ENCODE measurements at regions not wholly inside any gene's neighbourhood (a gene's known extent, or its start where the extent isn't known, plus 50 kb on each side); places are given as distances from the start of the nearest gene placed in this dataset.
"Not testable (repeated sequence)": the region's sequence is repeated elsewhere in the genome, so short reads cannot be mapped to it uniquely, and the experiment has no call there.

DNA sequence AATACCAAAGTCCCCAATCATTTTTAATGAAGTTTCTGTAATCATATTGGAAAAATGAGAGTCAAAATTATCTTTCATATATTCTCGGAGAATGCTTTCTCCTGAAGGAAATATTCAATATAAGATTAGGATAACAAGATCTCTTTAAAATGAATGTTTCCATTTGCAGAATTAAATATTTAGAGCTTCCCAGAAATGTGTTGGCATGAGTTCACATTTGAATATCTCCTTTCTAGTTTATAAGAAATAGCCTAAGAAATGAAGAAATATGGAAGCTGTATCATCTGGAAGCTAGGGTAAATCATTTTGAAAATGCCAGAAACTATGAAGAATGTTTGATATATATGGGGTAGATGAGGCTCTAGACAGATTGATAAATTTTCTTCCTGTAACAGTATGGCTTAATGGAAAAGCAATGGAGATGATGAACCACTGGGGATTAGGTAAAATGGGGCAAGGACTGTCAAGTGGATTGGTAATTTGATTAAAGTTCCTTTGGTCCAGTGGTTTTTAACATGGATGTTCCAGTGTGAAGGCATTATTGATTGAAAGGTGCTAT is 184.6 kb upstream of the ZNF804A start:
- no peak for DNase-seq
- H3K27ac Mint-ChIP-seq = no peak overlapping the region
- no peaks in the 10 kb centered on the region for H3K4me1 Mint-ChIP-seq
- no peaks in the 10 kb centered on the region for H3K27me3 Mint-ChIP-seq
- H3K36me3 Mint-ChIP-seq (ENCODE audit: low read depth) = no peaks in the 10 kb centered on the region
- intact Hi-C loops (cut with micrococcal nuclease) = no loop called here
- H3K4me3 Mint-ChIP-seq = no peak overlapping the region
- no peaks in the 10 kb centered on the region for H3K9me3 Mint-ChIP-seq

DNA sequence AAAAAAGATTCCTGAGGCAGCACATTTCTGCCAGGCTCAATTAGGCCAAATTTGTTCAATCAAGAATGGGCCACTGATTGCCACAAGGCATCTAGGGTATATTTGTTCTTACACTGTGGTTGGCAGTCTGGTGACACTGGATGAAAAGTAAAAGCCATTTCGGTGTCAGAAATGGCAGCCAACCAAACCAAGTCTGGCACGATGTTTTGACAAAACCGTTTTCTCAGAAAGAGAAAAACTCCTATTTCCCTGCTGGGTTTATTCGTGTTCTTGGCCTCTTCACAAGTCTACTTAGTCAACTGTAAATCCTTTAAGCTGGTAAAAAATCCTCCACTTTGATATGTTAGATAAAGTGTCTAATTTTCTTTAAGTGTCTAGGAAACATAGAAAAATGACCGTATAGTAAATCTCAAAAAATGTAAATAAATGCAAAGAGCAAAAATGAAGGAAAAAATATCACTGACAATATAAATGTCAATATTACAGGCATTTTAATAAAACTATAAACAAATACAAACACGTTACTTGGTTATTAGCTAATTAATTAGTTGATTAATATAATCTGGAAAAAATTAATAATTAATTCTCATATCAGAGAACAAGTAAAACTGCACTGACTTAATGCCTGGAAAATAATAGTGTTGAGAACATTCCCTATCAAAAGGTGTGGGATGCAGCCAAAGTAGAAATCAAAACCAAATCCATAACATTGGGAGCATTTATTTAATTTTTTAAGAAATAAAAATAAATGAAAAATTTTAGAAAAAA is 182.0 kb upstream of the ZNF804A start:
- Mint-ChIP-seq H3K27me3 (no peaks in the 10 kb centered on the region), H3K9me3 (no peaks in the 10 kb centered on the region), H3K27ac (no peak overlapping the region), H3K4me1 (no peaks in the 10 kb centered on the region), H3K36me3 (ENCODE audit: low read depth) (no peaks in the 10 kb centered on the region), H3K4me3 (no peak overlapping the region)
- DNase-seq = no peak
- intact Hi-C loops (cut with micrococcal nuclease) = no loop called here

DNA sequence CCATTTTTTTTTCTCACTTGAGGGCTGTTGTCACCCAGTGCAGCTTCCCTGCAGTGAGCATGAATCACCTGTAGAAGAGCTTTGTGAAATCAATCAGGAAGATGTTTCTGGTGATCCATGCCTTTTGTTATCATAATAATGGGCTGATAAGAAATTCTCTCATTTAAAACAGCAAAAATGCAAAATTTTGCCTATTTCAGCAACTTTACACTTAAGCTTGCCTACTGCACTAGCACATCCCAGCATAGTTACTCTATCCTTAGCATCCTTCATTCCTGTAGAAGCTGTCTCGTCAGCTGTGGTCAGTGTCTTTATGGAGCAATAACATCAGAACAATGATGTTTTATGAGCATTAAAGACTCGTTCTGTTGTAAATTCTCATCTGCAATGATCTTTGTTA is 178.6 kb upstream of the ZNF804A start:
- no peaks in the 10 kb centered on the region for H3K36me3 Mint-ChIP-seq (ENCODE audit: low read depth)
- no peak for DNase-seq
- intact Hi-C loops (cut with micrococcal nuclease) = no loop called here
- no peaks in the 10 kb centered on the region for H3K4me1 Mint-ChIP-seq
- no peak overlapping the region for H3K4me3 Mint-ChIP-seq
- H3K27ac Mint-ChIP-seq = no peak overlapping the region
- H3K9me3 Mint-ChIP-seq = no peaks in the 10 kb centered on the region
- H3K27me3 Mint-ChIP-seq = no peaks in the 10 kb centered on the region

DNA sequence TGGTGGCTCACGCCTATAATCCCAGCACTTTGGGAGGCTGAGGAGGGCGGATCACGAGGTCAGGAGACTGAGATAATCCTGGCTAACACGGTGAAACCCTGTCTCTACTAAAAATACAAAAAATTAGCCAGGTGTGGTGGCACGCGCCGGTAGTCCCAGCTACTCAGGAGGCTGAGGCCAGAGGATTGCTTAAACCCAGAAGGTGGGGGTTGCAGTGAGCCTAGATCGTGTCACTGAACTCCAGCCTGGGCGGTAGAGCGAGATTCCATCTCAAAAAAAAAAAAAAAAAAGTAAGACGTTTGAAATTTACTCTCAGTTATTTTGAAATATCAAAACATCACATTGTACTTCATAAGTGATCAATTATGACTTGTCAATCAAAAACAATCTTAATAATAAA is 176.9 kb upstream of the ZNF804A start:
- H3K36me3 Mint-ChIP-seq (ENCODE audit: low read depth); H3K27ac Mint-ChIP-seq; H3K4me3 Mint-ChIP-seq; H3K9me3 Mint-ChIP-seq; H3K4me1 Mint-ChIP-seq; DNase-seq; intact Hi-C loops (cut with micrococcal nuclease); H3K27me3 Mint-ChIP-seq: not testable (repeated sequence)

DNA sequence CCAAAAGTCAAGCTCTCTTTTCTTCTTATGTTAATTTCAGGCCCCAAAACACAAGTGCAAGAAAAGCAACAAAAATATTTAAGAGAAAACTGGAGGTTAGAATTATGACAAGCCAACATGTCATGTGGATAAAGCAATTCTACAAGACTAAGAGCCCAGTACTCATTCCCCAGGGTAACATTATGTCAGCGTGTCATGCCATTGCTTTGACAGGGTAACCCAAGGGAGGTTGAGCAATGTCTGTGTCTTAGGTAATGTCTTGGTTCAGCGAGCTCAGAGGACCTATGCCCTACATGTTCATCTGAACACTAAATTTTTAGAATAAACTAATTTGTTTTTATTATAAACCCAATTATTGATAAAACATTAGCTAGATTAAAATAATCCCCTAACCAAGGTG is 173.2 kb upstream of the ZNF804A start:
- intact Hi-C loops (cut with micrococcal nuclease) = no loop called here
- no peak overlapping the region for H3K27ac Mint-ChIP-seq
- H3K4me3 Mint-ChIP-seq = no peak overlapping the region
- DNase-seq = no peak
- no peaks in the 10 kb centered on the region for H3K9me3 Mint-ChIP-seq
- no peaks in the 10 kb centered on the region for H3K36me3 Mint-ChIP-seq (ENCODE audit: low read depth)
- no peaks in the 10 kb centered on the region for H3K27me3 Mint-ChIP-seq
- H3K4me1 Mint-ChIP-seq = no peaks in the 10 kb centered on the region

DNA sequence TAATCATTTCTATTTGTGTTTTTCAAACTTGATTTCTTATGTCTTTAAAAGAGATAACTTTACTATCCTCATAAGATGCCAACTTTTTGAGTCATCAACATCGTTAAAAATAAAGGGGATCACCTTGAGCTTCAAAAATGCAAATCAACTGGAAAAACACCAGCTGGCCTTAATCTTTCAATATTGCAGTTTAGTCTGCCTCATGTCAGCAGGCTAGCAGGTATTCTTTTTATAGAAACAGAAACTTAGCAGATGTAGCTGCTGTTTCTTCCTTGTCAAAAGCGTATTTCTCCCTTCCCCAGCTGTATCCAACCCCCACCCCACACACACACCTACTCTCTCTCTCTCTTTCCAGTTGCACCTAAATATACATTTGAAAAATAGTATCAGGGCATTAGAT is 154.1 kb upstream of the ZNF804A start:
- no peaks in the 10 kb centered on the region for H3K27me3 Mint-ChIP-seq
- DNase-seq = no peak
- no peak overlapping the region for H3K27ac Mint-ChIP-seq
- no peaks in the 10 kb centered on the region for H3K4me1 Mint-ChIP-seq
- no peak overlapping the region for H3K4me3 Mint-ChIP-seq
- H3K36me3 Mint-ChIP-seq (ENCODE audit: low read depth) = no peaks in the 10 kb centered on the region
- intact Hi-C loops (cut with micrococcal nuclease) = no loop called here
- no peaks in the 10 kb centered on the region for H3K9me3 Mint-ChIP-seq

DNA sequence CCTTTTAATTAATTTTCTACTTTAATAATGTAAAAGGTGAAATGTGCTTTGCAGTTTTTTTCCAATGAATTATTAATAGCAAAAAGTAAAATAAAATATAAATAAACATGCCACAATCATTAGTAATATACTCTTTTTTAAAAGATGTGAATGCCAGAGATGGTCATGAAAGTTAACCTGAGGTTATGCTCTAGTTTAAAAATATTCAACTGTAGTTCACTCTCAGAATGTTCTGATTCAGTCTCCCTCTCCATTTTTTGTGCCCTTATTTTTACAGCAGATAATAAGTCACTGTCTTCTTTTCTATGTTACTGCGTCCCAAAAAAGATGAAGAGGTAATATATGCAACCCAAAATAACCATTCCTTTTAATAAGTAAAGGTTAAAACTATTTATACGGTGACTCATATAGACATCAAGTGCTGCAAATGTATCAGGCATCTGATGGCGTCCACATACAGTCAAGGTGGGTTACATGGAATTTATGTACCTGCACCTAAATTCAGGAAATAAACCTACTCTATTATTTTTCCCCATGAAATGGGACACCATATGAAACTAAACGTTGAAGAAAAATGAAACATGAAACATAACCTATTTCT is 153.6 kb upstream of the ZNF804A start:
- no peak overlapping the region for H3K27ac Mint-ChIP-seq
- H3K4me1 Mint-ChIP-seq = no peaks in the 10 kb centered on the region
- intact Hi-C loops (cut with micrococcal nuclease) = no loop called here

DNA sequence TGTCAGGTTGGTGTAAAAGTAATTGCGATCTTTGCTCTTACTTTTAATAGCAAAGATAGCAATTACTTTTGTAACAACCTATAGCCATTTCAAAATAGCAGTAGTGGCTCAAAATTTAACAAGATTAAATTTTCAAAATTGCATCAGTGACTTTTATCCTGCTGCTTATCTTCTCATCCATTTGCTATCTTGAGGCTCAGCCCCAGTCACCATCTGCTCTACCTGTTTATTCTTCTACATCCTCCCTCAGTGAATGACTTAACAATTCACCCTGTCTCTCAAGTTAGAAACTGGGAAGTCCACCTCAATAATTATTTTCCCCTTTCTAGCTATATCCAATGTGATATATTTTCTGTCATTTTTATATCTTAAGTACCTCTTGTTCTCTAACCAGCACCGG is 148.6 kb upstream of the ZNF804A start:
- no peak overlapping the region for H3K4me3 Mint-ChIP-seq
- H3K27me3 Mint-ChIP-seq = no peaks in the 10 kb centered on the region
- H3K27ac Mint-ChIP-seq = no peak overlapping the region
- H3K4me1 Mint-ChIP-seq = no peaks in the 10 kb centered on the region
- no peaks in the 10 kb centered on the region for H3K9me3 Mint-ChIP-seq
- DNase-seq = no peak
- intact Hi-C loops (cut with micrococcal nuclease) = no loop called here
- H3K36me3 Mint-ChIP-seq (ENCODE audit: low read depth) = no peaks in the 10 kb centered on the region

More for the DNA sequence above, 153.6 kb upstream of the ZNF804A start:
- no peaks in the 10 kb centered on the region for H3K9me3 Mint-ChIP-seq
- H3K4me3 Mint-ChIP-seq = no peak overlapping the region
- H3K27me3 Mint-ChIP-seq = no peaks in the 10 kb centered on the region
- H3K36me3 Mint-ChIP-seq (ENCODE audit: low read depth) = no peaks in the 10 kb centered on the region
- no peak for DNase-seq

DNA sequence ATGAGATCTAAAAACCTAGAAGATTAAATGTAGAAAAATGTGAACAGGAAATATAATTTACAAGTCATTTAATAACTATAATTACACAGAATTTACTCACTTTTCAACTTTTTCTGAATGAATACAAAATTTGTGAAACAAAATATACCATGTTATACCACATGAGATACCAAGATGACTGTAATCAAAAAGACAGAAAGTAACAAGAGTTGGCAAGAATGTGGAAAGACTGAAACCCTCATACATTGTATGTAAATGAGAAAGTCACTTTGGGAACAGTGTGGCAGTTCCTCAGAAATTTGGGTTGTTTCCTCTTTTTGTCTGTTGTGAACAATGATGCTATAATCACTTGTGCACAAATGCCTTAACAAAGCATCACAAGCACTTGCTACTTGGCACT is 145.4 kb upstream of the ZNF804A start:
- H3K27me3 Mint-ChIP-seq = no peaks in the 10 kb centered on the region
- no peak for DNase-seq
- no peaks in the 10 kb centered on the region for H3K36me3 Mint-ChIP-seq (ENCODE audit: low read depth)
- no peak overlapping the region for H3K4me3 Mint-ChIP-seq
- H3K9me3 Mint-ChIP-seq = no peaks in the 10 kb centered on the region
- no peaks in the 10 kb centered on the region for H3K4me1 Mint-ChIP-seq
- intact Hi-C loops (cut with micrococcal nuclease) = no loop called here
- H3K27ac Mint-ChIP-seq = no peak overlapping the region

DNA sequence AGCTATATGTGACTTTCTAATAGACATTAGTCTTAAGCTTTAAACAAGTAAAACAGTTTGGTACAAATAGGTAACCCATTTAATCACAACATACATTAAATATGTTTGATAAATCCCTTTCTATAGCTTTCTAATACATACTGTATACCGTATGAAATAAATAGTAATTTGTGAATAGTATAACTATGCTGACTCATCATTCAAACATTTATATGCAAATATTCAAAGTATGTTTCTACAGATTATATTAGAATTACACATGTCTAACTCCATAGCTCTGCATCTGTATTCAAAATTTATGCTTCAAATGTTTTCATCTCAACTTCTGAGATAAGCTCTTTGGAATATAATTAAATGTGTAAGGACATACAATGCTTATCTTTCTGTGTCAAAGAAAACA is 142.7 kb upstream of the ZNF804A start:
- no peak for DNase-seq
- Mint-ChIP-seq H3K27ac (no peak overlapping the region), H3K27me3 (no peaks in the 10 kb centered on the region), H3K4me3 (no peak overlapping the region), H3K36me3 (ENCODE audit: low read depth) (no peaks in the 10 kb centered on the region), H3K9me3 (no peaks in the 10 kb centered on the region), H3K4me1 (no peaks in the 10 kb centered on the region)
- intact Hi-C loops (cut with micrococcal nuclease) = no loop called here

DNA sequence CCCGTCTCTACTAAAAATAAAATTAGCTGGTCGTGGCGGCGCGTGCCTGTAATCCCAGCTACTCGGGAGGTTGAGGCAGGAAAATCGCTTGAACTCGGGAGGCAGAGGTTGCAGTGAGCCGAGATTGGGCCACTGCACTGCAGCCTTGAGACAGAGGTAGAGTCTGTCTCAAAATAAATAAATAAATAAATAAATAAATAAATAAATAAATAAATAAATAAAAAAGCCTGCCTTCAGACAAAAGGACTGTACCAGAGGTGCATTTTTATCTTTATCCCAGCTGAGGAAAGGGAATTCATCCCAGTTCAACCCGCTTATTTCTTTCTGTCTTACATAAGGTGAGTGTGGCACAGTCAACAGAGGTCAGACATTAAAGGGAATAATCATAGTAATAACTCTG is 141.6 kb upstream of the ZNF804A start:
- H3K36me3 Mint-ChIP-seq (ENCODE audit: low read depth); H3K4me3 Mint-ChIP-seq; H3K27ac Mint-ChIP-seq; H3K4me1 Mint-ChIP-seq; DNase-seq; H3K9me3 Mint-ChIP-seq; intact Hi-C loops (cut with micrococcal nuclease); H3K27me3 Mint-ChIP-seq: not testable (repeated sequence)

DNA sequence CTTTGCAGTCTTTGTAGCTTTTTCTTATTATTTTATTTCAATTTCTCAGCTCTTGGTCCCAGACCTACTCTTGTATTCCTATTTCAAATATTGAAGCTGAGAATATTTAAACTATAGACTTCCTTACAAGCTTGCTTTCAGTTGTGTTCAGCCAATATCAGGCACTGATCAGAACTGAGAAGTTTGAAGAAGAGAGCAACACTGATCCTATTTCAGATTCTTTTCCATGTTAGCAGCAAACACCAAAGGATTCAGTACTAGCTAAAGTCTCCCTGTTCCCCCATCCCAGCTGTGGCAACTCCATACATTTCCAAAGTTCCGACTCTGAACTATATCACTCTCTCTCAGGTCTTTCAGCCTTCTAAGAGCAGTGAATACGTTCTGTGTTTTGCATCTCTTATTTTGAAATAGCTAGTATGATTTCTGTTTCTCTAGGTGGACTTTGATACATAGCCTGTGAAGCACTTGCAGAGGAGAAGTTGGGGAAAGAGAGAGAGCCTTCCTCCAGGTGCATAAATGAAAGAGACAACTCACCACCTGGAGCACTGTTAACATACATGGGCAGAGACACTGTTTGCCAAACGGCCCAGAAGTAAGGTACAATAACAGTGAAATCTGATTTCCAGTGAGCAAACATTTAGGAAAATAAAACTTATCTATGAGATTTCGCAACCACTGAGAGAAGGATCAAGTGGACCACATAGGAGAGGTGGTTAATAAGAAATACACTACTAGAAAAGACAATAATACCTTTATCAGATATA is 135.0 kb upstream of the ZNF804A start:
- Mint-ChIP-seq H3K4me1 (no peaks in the 10 kb centered on the region), H3K27ac (no peak overlapping the region), H3K4me3 (no peak overlapping the region), H3K27me3 (no peaks in the 10 kb centered on the region), H3K36me3 (ENCODE audit: low read depth) (no peaks in the 10 kb centered on the region), H3K9me3 (no peaks in the 10 kb centered on the region)
- DNase-seq = no peak
- intact Hi-C loops (cut with micrococcal nuclease) = no loop called here

DNA sequence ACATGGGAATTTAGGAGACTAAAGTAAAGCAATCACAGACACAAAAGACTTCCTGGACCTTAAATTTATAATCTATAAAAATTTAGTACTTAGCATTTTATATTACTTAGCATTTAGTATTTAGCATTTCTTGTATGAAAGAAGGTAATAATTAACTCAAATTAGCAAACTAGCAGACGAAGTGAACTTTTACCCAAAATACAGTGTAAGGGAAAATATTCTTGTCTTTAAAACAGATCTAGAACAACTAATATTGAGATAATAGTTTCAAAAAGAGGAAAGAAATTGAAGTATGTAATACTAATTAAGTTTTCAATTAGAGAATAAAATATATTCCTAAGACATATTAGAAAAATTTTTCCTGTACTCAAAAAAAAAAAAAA is 134.5 kb upstream of the ZNF804A start:
- no peaks in the 10 kb centered on the region for H3K27me3 Mint-ChIP-seq
- intact Hi-C loops (cut with micrococcal nuclease) = no loop called here

DNA sequence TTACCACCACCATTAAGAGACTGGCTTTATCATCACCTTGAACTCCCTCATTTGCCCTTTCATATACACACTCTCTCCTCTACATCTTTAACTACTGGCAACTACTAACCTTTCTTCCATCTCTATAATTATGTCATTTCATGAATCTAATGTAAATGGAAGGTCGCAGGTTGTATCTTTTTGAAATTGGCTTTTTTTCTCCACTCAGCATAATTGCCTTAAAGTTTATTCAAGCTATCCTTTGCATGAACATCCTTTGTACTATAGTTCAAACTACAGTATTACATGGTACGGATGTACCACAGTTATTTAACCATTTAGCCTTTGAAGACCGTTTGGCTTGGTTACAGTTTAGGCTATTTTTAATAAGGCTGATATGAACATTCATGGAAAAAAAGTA is 129.5 kb upstream of the ZNF804A start:
- intact Hi-C loops (cut with micrococcal nuclease) = no loop called here
- H3K4me3 Mint-ChIP-seq = no peak overlapping the region
- no peaks in the 10 kb centered on the region for H3K4me1 Mint-ChIP-seq
- H3K9me3 Mint-ChIP-seq = no peaks in the 10 kb centered on the region
- DNase-seq = no peak
- H3K27me3 Mint-ChIP-seq = no peaks in the 10 kb centered on the region
- H3K36me3 Mint-ChIP-seq (ENCODE audit: low read depth) = no peaks in the 10 kb centered on the region
- no peak overlapping the region for H3K27ac Mint-ChIP-seq

More for the DNA sequence above, 134.5 kb upstream of the ZNF804A start:
- Mint-ChIP-seq H3K4me1 (no peaks in the 10 kb centered on the region), H3K36me3 (ENCODE audit: low read depth) (no peaks in the 10 kb centered on the region), H3K9me3 (no peaks in the 10 kb centered on the region), H3K4me3 (no peak overlapping the region), H3K27ac (no peak overlapping the region)
- DNase-seq = no peak

Data from activated CD4-positive, alpha-beta T cell treated with anti-CD3 and anti-CD28 coated beads, Interleukin-2, amount 10 ng/mL, durations not matched to agents 24 days and 14 days (primary cell).